K562 (cell line): ENCODE measurements at regions not wholly inside any gene's neighbourhood (a gene's known extent, or its start where the extent isn't known, plus 50 kb on each side); places are given as distances from the start of the nearest gene placed in this dataset.

Experiments used
- CTCF ChIP-seq, 3 experiments: IDR thresholded peaks in 2 of 3; conservative IDR thresholded peaks in 1 of 3; 2 replicates each; pipeline ENCODE4 v1.5.1; 2011 to 2012; ENCODE audit warnings: low read length in 3 of 3, mild to moderate bottlenecking in 3 of 3, control low read depth in 2 of 3, improper control_type of control experiment in 1 of 3, inconsistent platforms in 1 of 3, low read depth in 1 of 3, mixed read lengths in 1 of 3, moderate library complexity in 1 of 3; ENCODE audit not compliant: insufficient read depth in 2 of 3
- GTF2F1 ChIP-seq: IDR thresholded peaks from 2 replicates; pipeline ENCODE4 v1.6.1; 2011; ENCODE audit warnings: low read depth, low read length, improper control_type of control experiment
- NCOA1 ChIP-seq: fragments of 450-650 bp; IDR thresholded peaks from 2 replicates; pipeline ENCODE4 v1.6.1; 2016; ENCODE audit warnings: low read depth
- POLR2A ChIP-seq: fragments of 450-650 bp; conservative IDR thresholded peaks from 2 replicates; pipeline ENCODE4 v1.6.1; 2016
- RAD21 ChIP-seq, 2 experiments: fragments of 250-450 bp in 1 of 2; fragments of 450-650 bp in 1 of 2; sonication (Bioruptor Pico) in 1 of 2; formaldehyde crosslinking in 1 of 2; IDR thresholded peaks in 1 of 2; conservative IDR thresholded peaks in 1 of 2; 2 replicates each; pipeline versions ENCODE4 v1.4.0 to v1.8.0; 2020 to 2022; ENCODE audit warnings: mild to moderate bottlenecking in 2 of 2, moderate library complexity in 1 of 2
- REST ChIP-seq, 2 experiments: fragments of 450-650 bp; formaldehyde crosslinking in 1 of 2; IDR thresholded peaks; 2 replicates each; pipeline versions ENCODE4 v1.4.0 to v1.6.1; 2014 to 2020; ENCODE audit warnings: mild to moderate bottlenecking in 2 of 2, borderline replicate concordance in 1 of 2, low read depth in 1 of 2
- TEAD2 ChIP-seq: fragments of 450-650 bp; IDR thresholded peaks from 2 replicates; pipeline ENCODE4 v1.6.1; 2016; ENCODE audit warnings: missing genetic modification characterization, control low read depth, missing compliant biosample characterization
- TGIF2 ChIP-seq: sonication (generic); formaldehyde crosslinking; IDR thresholded peaks from 2 replicates; pipeline ENCODE4 v1.8.1; 2022; ENCODE audit warnings: mild to moderate bottlenecking, missing genetic modification reagents, moderate library complexity
- U2AF2 ChIP-seq: fragments of 200-400 bp; formaldehyde crosslinking; optimal IDR thresholded peaks from 2 replicates; pipeline ENCODE3; 2017; ENCODE audit warnings: low read depth, mild to moderate bottlenecking, low read length

- no peak for TF ChIP-seq TGIF2 (CRISPR knock-in tag)
- no peak for TF ChIP-seq GTF2F1
- TF ChIP-seq CTCF (IDR thresholded peaks at IDR 0.05 in 2 of 3, conservative IDR thresholded peaks at IDR 0.05 in 1 of 3; ENCODE audit: insufficient read depth in 2 of 3, low read depth in 1 of 3, low read length in 3 of 3) = no peak
- no peak for TF ChIP-seq NCOA1
- TF ChIP-seq POLR2A = no peak
- no peak for TF ChIP-seq REST (IDR thresholded peaks at IDR 0.05; ENCODE audit: borderline replicate concordance)
- no peak for TF ChIP-seq REST (CRISPR knock-in tag; IDR thresholded peaks at IDR 0.05; ENCODE audit: low read depth)
- TF ChIP-seq RAD21 (CRISPR knock-in tag; conservative IDR thresholded peaks at IDR 0.05 in 1 of 2, IDR thresholded peaks at IDR 0.05 in 1 of 2) = no peak
- no peak for TF ChIP-seq U2AF2
- no peak for TF ChIP-seq TEAD2 (tag)
These were observed 222.5 kb downstream of the NXNL2 start for GRCh38 chr9:88757406-88758010.
